ENCODE measurements at regions not wholly inside any gene's neighbourhood (a gene's known extent, or its start where the extent isn't known, plus 50 kb on each side); places are given as distances from the start of the nearest gene placed in this dataset.

- Mint-ChIP-seq H3K4me3 (no peak overlapping the region), H3K4me1 (peaks cover 2% of the 10 kb centered on the region), H3K9me3 (peaks cover 9% of the 10 kb centered on the region), H3K36me3 (ENCODE audit: low read depth) (no peaks in the 10 kb centered on the region), H3K27ac (no peak overlapping the region), H3K27me3 (no peaks in the 10 kb centered on the region)
- DNase-seq (no peak), ATAC-seq (no peak)
Observed at GRCh38 chr4:85391589-85392410, 83.2 kb upstream of the ARHGAP24 start.

GRCh38 chr4:85393201-85393600 lies 81.7 kb upstream of the ARHGAP24 start:
- Mint-ChIP-seq H3K4me3 (no peak overlapping the region), H3K27ac (no peak overlapping the region), H3K9me3 (peaks cover 4% of the 10 kb centered on the region), H3K27me3 (no peaks in the 10 kb centered on the region), H3K4me1 (peaks cover 2% of the 10 kb centered on the region), H3K36me3 (ENCODE audit: low read depth) (no peaks in the 10 kb centered on the region)
- DNase-seq = no peak
- ATAC-seq = no peak

- H3K27me3 Mint-ChIP-seq = no peaks in the 10 kb centered on the region
- DNase-seq (no peak), ATAC-seq (no peak)
- H3K27ac Mint-ChIP-seq = no peak overlapping the region
- no peaks in the 10 kb centered on the region for H3K36me3 Mint-ChIP-seq (ENCODE audit: low read depth)
- peaks cover 10% of the 10 kb centered on the region for H3K9me3 Mint-ChIP-seq
- H3K4me1 Mint-ChIP-seq = no peaks in the 10 kb centered on the region
- H3K4me3 Mint-ChIP-seq = no peak overlapping the region
Observed at GRCh38 chr4:85398276-85398675, 76.7 kb upstream of the ARHGAP24 start.

GRCh38 chr4:85399270-85399669 lies 75.7 kb upstream of the ARHGAP24 start:
- ATAC-seq (no peak), DNase-seq (no peak)
- Mint-ChIP-seq H3K4me3 (no peak overlapping the region), H3K27me3 (no peaks in the 10 kb centered on the region), H3K9me3 (peaks cover 10% of the 10 kb centered on the region), H3K27ac (no peak overlapping the region), H3K36me3 (ENCODE audit: low read depth) (no peaks in the 10 kb centered on the region), H3K4me1 (no peaks in the 10 kb centered on the region)

GRCh38 chr4:85402371-85402770 lies 72.6 kb upstream of the ARHGAP24 start:
- ATAC-seq = no peak
- Mint-ChIP-seq H3K9me3 (peaks cover 6% of the 10 kb centered on the region), H3K36me3 (ENCODE audit: low read depth) (no peaks in the 10 kb centered on the region), H3K4me1 (no peaks in the 10 kb centered on the region), H3K27me3 (no peaks in the 10 kb centered on the region), H3K27ac (no peak overlapping the region), H3K4me3 (no peak overlapping the region)
- no peak for DNase-seq

- H3K27me3 Mint-ChIP-seq = no peaks in the 10 kb centered on the region
- H3K9me3 Mint-ChIP-seq = no peaks in the 10 kb centered on the region
- DNase-seq (no peak), ATAC-seq (no peak)
- H3K4me3 Mint-ChIP-seq = no peak overlapping the region
- no peaks in the 10 kb centered on the region for H3K36me3 Mint-ChIP-seq (ENCODE audit: low read depth)
- H3K4me1 Mint-ChIP-seq = no peaks in the 10 kb centered on the region
- no peak overlapping the region for H3K27ac Mint-ChIP-seq
Observed at GRCh38 chr4:85406185-85406584, 68.8 kb upstream of the ARHGAP24 start.

- ATAC-seq = no peak
- H3K27ac Mint-ChIP-seq = no peak overlapping the region
- no peak for DNase-seq
- H3K36me3 Mint-ChIP-seq (ENCODE audit: low read depth) = no peaks in the 10 kb centered on the region
- no peaks in the 10 kb centered on the region for H3K4me1 Mint-ChIP-seq
- H3K4me3 Mint-ChIP-seq = no peak overlapping the region
- H3K27me3 Mint-ChIP-seq = no peaks in the 10 kb centered on the region
- no peaks in the 10 kb centered on the region for H3K9me3 Mint-ChIP-seq
Observed at GRCh38 chr4:85407546-85407945, 67.4 kb upstream of the ARHGAP24 start.

- Mint-ChIP-seq H3K27ac (no peak overlapping the region), H3K27me3 (no peaks in the 10 kb centered on the region), H3K36me3 (ENCODE audit: low read depth) (no peaks in the 10 kb centered on the region), H3K4me3 (no peak overlapping the region), H3K9me3 (no peaks in the 10 kb centered on the region), H3K4me1 (no peaks in the 10 kb centered on the region)
- no peak for ATAC-seq
- no peak for DNase-seq
Observed at GRCh38 chr4:85408301-85408700, 66.6 kb upstream of the ARHGAP24 start.

GRCh38 chr4:85409251-85409650 lies 65.7 kb upstream of the ARHGAP24 start:
- H3K27ac Mint-ChIP-seq = no peak overlapping the region
- no peak overlapping the region for H3K4me3 Mint-ChIP-seq
- DNase-seq (no peak), ATAC-seq (no peak)
- H3K36me3 Mint-ChIP-seq (ENCODE audit: low read depth) = no peaks in the 10 kb centered on the region
- no peaks in the 10 kb centered on the region for H3K4me1 Mint-ChIP-seq
- no peaks in the 10 kb centered on the region for H3K9me3 Mint-ChIP-seq
- H3K27me3 Mint-ChIP-seq = no peaks in the 10 kb centered on the region

- no peak overlapping the region for H3K4me3 Mint-ChIP-seq
- no peaks in the 10 kb centered on the region for H3K4me1 Mint-ChIP-seq
- H3K27ac Mint-ChIP-seq = no peak overlapping the region
- ATAC-seq = no peak
- no peaks in the 10 kb centered on the region for H3K9me3 Mint-ChIP-seq
- DNase-seq = no peak
- no peaks in the 10 kb centered on the region for H3K27me3 Mint-ChIP-seq
- H3K36me3 Mint-ChIP-seq (ENCODE audit: low read depth) = no peaks in the 10 kb centered on the region
Observed at GRCh38 chr4:85411386-85411785, 63.6 kb upstream of the ARHGAP24 start.

- Mint-ChIP-seq H3K4me1 (no peaks in the 10 kb centered on the region), H3K9me3 (no peaks in the 10 kb centered on the region), H3K27me3 (no peaks in the 10 kb centered on the region), H3K4me3 (no peak overlapping the region), H3K36me3 (ENCODE audit: low read depth) (no peaks in the 10 kb centered on the region), H3K27ac (no peak overlapping the region)
- ATAC-seq = no peak
- no peak for DNase-seq
Observed at GRCh38 chr4:85414972-85415371, 60.0 kb upstream of the ARHGAP24 start.

GRCh38 chr4:85416094-85416493 lies 58.9 kb upstream of the ARHGAP24 start:
- ATAC-seq (no peak), DNase-seq (no peak)
- Mint-ChIP-seq H3K4me3 (no peak overlapping the region), H3K27ac (no peak overlapping the region), H3K27me3 (no peaks in the 10 kb centered on the region), H3K36me3 (ENCODE audit: low read depth) (no peaks in the 10 kb centered on the region), H3K4me1 (no peaks in the 10 kb centered on the region), H3K9me3 (no peaks in the 10 kb centered on the region)

GRCh38 chr4:85419103-85419502 lies 55.8 kb upstream of the ARHGAP24 start:
- DNase-seq (no peak), ATAC-seq (no peak)
- Mint-ChIP-seq H3K27me3 (no peaks in the 10 kb centered on the region), H3K4me3 (no peak overlapping the region), H3K9me3 (peaks cover under 1% of the 10 kb centered on the region), H3K36me3 (ENCODE audit: low read depth) (no peaks in the 10 kb centered on the region), H3K4me1 (no peaks in the 10 kb centered on the region), H3K27ac (no peak overlapping the region)

- Mint-ChIP-seq H3K27me3 (no peaks in the 10 kb centered on the region), H3K4me1 (no peaks in the 10 kb centered on the region), H3K4me3 (no peak overlapping the region), H3K36me3 (ENCODE audit: low read depth) (no peaks in the 10 kb centered on the region), H3K27ac (no peak overlapping the region), H3K9me3 (peaks cover 3% of the 10 kb centered on the region)
- no peak for DNase-seq
- no peak for ATAC-seq
Observed at GRCh38 chr4:85420831-85421230, 54.1 kb upstream of the ARHGAP24 start.

- H3K9me3 Mint-ChIP-seq = peaks cover 3% of the 10 kb centered on the region
- H3K27me3 Mint-ChIP-seq = no peaks in the 10 kb centered on the region
- DNase-seq (no peak), ATAC-seq (no peak)
- H3K4me3 Mint-ChIP-seq = no peak overlapping the region
- H3K36me3 Mint-ChIP-seq (ENCODE audit: low read depth) = no peaks in the 10 kb centered on the region
- no peak overlapping the region for H3K27ac Mint-ChIP-seq
- no peaks in the 10 kb centered on the region for H3K4me1 Mint-ChIP-seq
Observed at GRCh38 chr4:85423431-85423830, 51.5 kb upstream of the ARHGAP24 start.

Data from activated naive CD8-positive, alpha-beta T cell treated with anti-CD3 and anti-CD28 coated beads, Interleukin-2, amount 50 U/mL, for 24 hours (primary cell).